ENCODE measurements at regions not wholly inside any gene's neighbourhood (a gene's known extent, or its start where the extent isn't known, plus 50 kb on each side); places are given as distances from the start of the nearest gene placed in this dataset.

GRCh38 chr12:83198291-83199015 lies 511.7 kb downstream of the TMTC2 start:
- Histone ChIP-seq H3K27ac (no peak overlapping the region), H3K4me1 (no peaks in the 10 kb centered on the region), H3K9me3 (no peaks in the 10 kb centered on the region), H3K27me3 (ENCODE audit: low read depth) (no peaks in the 10 kb centered on the region), H3K36me3 (no peaks in the 10 kb centered on the region), H3K4me3 (no peak overlapping the region)
- no peak for DNase-seq
- TF ChIP-seq, protein P1, sequence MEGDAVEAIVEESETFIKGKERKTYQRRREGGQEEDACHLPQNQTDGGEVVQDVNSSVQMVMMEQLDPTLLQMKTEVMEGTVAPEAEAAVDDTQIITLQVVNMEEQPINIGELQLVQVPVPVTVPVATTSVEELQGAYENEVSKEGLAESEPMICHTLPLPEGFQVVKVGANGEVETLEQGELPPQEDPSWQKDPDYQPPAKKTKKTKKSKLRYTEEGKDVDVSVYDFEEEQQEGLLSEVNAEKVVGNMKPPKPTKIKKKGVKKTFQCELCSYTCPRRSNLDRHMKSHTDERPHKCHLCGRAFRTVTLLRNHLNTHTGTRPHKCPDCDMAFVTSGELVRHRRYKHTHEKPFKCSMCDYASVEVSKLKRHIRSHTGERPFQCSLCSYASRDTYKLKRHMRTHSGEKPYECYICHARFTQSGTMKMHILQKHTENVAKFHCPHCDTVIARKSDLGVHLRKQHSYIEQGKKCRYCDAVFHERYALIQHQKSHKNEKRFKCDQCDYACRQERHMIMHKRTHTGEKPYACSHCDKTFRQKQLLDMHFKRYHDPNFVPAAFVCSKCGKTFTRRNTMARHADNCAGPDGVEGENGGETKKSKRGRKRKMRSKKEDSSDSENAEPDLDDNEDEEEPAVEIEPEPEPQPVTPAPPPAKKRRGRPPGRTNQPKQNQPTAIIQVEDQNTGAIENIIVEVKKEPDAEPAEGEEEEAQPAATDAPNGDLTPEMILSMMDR (IDR thresholded peaks at IDR 0.05) = no peak
- intact Hi-C loops (cut with DNase I) = no loop called here
- no peak for ATAC-seq

- DNase-seq (no peak), ATAC-seq (no peak)
- no peaks in the 10 kb centered on the region for H3K27me3 ChIP-seq (ENCODE audit: low read depth)
- no peaks in the 10 kb centered on the region for H3K4me1 ChIP-seq
- TF ChIP-seq, protein P1 (IDR thresholded peaks at IDR 0.05) = no peak
- intact Hi-C loops (cut with DNase I) = no loop called here
- no peak overlapping the region for H3K4me3 ChIP-seq
- H3K9me3 ChIP-seq = no peaks in the 10 kb centered on the region
- H3K27ac ChIP-seq = no peak overlapping the region
- no peaks in the 10 kb centered on the region for H3K36me3 ChIP-seq
These were observed 510.8 kb downstream of the TMTC2 start for GRCh38 chr12:83197483-83197914.

GRCh38 chr12:83196694-83197350 lies 510.1 kb downstream of the TMTC2 start:
- TF ChIP-seq, protein P1 (IDR thresholded peaks at IDR 0.05) = no peak
- H3K27ac ChIP-seq = no peak overlapping the region
- no peaks in the 10 kb centered on the region for H3K27me3 ChIP-seq (ENCODE audit: low read depth)
- ATAC-seq (no peak), DNase-seq (no peak)
- intact Hi-C loops (cut with DNase I) = no loop called here
- H3K36me3 ChIP-seq = no peaks in the 10 kb centered on the region
- no peaks in the 10 kb centered on the region for H3K4me1 ChIP-seq
- no peak overlapping the region for H3K4me3 ChIP-seq
- H3K9me3 ChIP-seq = no peaks in the 10 kb centered on the region

- Histone ChIP-seq H3K4me3 (no peak overlapping the region), H3K27ac (no peak overlapping the region), H3K36me3 (no peaks in the 10 kb centered on the region), H3K4me1 (no peaks in the 10 kb centered on the region), H3K27me3 (ENCODE audit: low read depth) (no peaks in the 10 kb centered on the region), H3K9me3 (no peaks in the 10 kb centered on the region)
- DNase-seq (no peak), ATAC-seq (no peak)
- intact Hi-C loops (cut with DNase I) = no loop called here
- TF ChIP-seq, protein P1 (IDR thresholded peaks at IDR 0.05) = no peak
These were observed 504.1 kb downstream of the TMTC2 start for GRCh38 chr12:83190631-83191390.

- H3K27ac ChIP-seq = no peak overlapping the region
- H3K4me3 ChIP-seq = no peak overlapping the region
- H3K9me3 ChIP-seq = no peaks in the 10 kb centered on the region
- intact Hi-C loops (cut with DNase I) = no loop called here
- no peak for ATAC-seq
- DNase-seq = no peak
- TF ChIP-seq, protein P1 (IDR thresholded peaks at IDR 0.05) = no peak
- H3K4me1 ChIP-seq = no peaks in the 10 kb centered on the region
- H3K27me3 ChIP-seq (ENCODE audit: low read depth) = no peaks in the 10 kb centered on the region
- no peaks in the 10 kb centered on the region for H3K36me3 ChIP-seq
These were observed 499.7 kb downstream of the TMTC2 start for GRCh38 chr12:83186419-83186818.

Data from lower lobe of right lung (tissue), 2 donors.